ENCODE measurements at regions not wholly inside any gene's neighbourhood (a gene's known extent, or its start where the extent isn't known, plus 50 kb on each side); places are given as distances from the start of the nearest gene placed in this dataset.

DNA sequence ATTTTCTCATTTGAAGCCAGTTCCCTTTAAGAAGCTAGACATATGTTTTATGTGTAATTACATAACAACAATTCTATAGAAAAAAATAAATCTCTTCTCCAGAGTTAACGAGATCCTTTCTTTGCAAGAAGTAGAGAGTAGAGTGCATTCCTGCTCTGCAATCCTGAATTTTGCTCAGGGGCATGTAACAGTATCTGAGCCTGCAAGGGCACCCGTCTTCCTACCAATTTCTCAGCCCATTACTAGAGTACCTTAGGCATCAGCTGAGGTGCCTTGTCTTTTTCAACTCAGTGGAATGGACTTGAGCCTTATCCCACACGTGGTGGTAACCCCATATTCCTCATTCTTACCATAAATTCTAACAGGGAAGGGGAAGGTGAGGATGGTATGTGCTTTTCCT lies 205.9 kb downstream of the IKZF2 start:
- no peak for DNase-seq

DNA sequence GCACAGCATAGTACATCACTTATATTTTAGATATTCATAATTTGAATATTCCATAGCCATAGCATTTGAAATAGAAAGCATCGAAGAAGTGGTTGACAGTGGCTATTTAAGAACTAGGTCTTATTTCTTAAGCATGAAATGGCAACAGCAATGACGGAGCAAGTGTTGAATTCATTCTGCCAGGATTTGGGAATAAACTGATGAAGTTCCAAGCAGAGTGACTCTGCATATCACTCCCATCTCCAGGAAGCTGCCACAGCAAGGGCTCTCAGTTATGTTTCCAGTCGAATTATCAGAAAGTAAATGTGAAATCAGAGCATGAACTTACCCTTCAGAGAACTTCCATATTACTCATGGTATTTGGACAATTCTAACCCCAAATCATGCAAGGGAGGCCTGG lies 208.1 kb downstream of the IKZF2 start:
- no peak for DNase-seq

DNA sequence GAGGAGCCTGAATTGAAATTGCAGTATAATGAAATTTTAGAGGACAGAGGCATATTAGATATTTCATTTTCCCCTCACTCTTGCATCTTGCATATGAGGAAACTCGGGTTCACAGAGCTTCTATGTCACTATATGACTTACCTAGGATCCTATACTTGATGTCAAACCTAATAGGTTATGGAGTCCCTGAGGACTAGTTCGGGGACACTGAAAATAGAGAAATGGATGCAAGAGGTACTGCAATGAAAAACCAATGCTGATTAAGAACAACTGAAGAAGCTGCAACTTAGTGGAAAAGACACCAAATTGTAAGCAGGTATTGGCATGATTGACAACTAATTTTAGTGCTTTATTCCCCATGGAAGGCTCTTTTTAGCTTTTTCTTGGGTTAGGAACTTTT lies 210.1 kb downstream of the IKZF2 start:
- no peak for DNase-seq

DNA sequence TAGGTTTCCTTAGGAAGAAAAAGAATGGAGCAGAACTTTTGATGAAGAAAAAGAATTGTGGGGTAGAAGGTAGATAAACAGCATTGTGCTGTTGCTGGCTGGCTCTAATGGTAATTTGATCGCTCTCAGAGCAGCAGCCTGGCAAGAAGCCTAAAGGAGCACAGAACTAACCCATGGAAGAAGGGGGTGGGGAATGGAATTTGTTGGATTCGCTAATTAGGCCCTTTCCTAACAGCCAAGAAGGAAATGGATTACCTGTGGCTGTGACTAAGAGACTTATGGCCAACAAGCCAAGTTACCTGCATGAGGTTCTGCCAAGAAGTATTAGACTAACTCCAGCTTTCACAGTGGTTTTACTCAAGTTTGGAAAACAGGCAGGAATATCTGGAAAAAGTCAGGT lies 210.6 kb downstream of the IKZF2 start:
- no peak for DNase-seq

GRCh38 chr2:212939777-212940531 lies 211.5 kb downstream of the IKZF2 start:
- no peak for DNase-seq

- DNase-seq, result no peak
These were observed 213.1 kb downstream of the IKZF2 start for GRCh38 chr2:212938144-212938793.

DNA sequence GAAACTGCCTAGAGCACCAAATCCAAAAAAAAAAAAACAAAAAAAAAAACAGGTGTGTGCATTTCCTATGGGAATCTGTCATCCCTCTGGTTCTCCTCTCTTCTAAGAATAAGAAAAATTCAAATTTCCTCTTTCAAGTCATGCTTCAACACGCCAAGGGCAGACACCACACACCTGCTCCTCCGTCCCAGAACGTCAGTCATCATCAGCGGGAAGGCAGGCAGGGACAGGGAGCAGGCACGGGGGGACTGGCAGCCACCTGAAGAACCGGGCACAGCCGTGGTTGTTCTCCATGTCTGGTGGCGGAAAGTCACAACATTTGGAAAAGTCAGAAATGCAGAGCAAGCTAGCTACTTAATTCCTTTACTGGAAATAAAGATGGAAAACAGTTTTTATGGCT lies 214.8 kb downstream of the IKZF2 start:
- DNase-seq, result no peak

GRCh38 chr2:212935752-212936151 lies 215.7 kb downstream of the IKZF2 start:
- DNase-seq, result no peak

DNA sequence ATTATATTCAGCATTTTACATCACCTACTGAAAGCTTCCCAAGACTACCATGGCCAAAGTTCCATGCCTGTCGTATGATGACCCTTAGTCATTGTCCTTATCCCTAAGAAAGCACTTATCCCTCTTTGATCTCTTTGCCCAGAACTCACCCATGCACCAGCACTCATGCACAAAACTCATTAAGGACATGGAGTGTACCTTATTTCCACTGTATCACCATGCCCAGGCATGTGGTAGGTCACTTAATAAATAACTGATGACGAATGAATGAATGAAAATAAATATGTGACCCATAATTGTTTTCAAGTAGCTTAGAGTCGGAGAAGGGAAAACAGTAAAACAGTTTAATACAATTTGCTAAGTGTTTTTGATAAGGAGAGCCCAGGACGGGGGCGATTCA lies 220.1 kb downstream of the IKZF2 start:
- DNase-seq, result no peak

- no peak for DNase-seq
These were observed 220.7 kb downstream of the IKZF2 start for GRCh38 chr2:212930556-212931260.

- no peak for DNase-seq
These were observed 221.4 kb downstream of the IKZF2 start for GRCh38 chr2:212929971-212930370.

DNA sequence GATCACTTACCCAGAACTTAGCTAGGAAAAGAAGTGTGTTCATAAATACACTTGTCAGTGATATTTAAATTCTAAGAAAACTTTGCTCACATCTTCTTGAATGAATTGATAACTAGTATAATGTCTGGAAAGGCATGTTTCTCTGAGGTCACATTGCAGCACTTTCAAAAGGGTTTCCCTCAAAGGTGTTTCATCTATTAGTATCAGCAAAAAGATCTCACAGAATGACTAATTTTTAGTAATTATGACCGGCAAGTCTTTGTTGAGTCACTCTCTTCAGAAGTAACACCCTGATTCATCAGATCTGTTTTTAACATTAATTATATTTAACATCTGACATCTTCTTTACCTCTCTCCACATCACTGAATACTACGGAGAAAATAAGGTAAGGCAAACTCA lies 222.3 kb downstream of the IKZF2 start:
- DNase-seq, result no peak

GRCh38 chr2:212928681-212929080 lies 222.7 kb downstream of the IKZF2 start:
- no peak for DNase-seq

GRCh38 chr2:212926940-212927339 lies 224.5 kb downstream of the IKZF2 start:
- no peak for DNase-seq

- no peak for DNase-seq
These were observed 228.0 kb downstream of the IKZF2 start for GRCh38 chr2:212923393-212923792.

GRCh38 chr2:212922701-212923100 lies 228.7 kb downstream of the IKZF2 start:
- DNase-seq, result no peak

GRCh38 chr2:212921711-212922110 lies 229.7 kb downstream of the IKZF2 start:
- no peak for DNase-seq

DNA sequence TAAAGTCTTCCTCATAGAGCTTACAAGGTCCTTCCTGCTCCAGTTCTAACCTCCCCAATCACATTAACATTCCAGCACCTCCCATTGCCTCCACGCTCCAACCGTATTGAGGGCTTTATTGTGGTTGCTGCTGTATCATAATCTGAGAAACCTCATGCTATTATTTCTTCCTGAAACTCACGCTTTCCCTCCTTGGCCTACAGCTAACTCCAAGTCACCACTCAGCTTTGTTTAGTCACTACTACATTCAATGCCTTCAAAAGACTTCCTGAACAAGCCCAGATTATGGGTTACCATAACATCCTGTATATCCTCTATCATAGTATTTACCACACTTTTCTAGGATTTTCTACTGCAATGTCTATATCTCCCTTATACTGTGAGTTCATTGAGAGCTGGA lies 230.4 kb downstream of the IKZF2 start:
- no peak for DNase-seq

GRCh38 chr2:212919238-212919637 lies 232.2 kb downstream of the IKZF2 start:
- no peak for DNase-seq

GRCh38 chr2:212918336-212918735 lies 233.1 kb downstream of the IKZF2 start:
- no peak for DNase-seq

- no peak for DNase-seq
These were observed 236.2 kb downstream of the IKZF2 start for GRCh38 chr2:212915121-212915782.

DNA sequence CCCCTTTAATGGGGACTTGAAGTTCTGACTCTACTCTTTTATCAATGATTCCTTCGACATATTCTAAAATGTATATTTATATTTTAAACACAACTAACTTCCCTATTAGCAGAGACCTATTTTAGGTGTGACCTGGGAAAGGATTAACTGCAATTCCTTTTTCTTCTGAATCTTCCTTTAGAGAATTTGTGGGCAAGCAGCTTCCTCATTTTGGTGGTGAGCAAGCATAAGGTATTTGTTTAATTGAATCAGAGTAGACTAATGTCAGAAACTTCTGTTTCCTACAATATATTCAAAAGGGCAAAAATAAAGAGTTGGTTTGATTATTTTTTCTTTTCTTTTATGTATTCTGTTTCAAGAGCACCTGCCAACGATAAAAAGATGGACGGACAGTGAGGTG lies 237.0 kb downstream of the IKZF2 start:
- no peak for DNase-seq

DNA sequence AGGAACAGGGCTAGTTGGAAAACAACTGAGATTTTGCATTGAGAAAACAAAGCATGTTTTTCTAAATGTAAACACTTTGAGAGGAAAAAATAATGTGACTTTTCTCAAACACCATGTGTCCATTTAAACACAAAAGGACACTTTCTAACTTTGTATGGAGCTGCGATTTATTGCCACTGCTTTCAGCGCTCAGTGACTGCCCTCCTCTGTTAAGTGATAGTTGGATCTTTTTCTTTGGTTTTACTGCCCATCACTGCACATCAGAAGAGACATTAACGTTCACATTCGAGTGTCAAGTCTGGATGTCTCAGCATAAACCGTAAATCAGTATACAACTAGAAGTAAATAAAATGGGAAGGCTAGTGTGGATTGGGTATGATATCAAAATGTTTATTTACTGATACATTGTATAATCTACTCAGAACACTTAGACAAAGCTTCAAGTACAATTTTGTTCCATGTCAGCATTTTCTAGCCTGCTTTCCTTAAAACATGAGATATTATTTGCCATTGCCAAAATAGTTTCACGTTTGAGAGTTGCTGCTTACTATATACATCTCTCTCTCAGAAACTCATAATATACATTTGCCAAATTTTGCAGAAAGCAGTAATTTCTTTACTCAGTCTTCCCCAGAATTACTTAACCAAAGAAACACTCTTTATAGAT lies 237.6 kb downstream of the IKZF2 start:
- DNase-seq, result no peak

Measured in stimulated activated CD4-positive, alpha-beta T cell treated with anti-CD3 and anti-CD28 coated beads, Interleukin-12 subunit alpha, Interleukin-12 subunit beta, amount 100 ng/mL, for 4 hours (primary cell).